ENCODE measurements at regions not wholly inside any gene's neighbourhood (a gene's known extent, or its start where the extent isn't known, plus 50 kb on each side); places are given as distances from the start of the nearest gene placed in this dataset.

DNA sequence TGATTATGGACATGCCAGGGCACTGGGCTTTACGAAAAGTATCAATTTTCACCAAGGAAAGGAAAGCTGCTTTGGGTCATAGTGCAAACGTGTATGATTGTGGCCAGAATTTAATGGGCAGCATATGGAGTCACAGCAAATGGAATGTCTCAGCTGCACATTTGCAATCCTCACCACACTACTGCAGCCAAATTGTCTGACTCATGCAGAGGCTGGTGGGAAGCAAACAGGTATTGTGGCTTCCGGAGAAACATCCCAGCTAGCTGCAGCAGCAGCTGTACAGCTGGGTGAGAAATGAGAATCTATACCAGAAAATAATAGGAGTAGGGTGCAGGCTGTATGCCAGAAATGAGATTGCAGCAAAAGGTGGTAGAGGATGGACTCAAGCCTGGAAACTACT lies 374.7 kb upstream of the VWC2 start:
- Histone ChIP-seq H3K4me3 (ENCODE audit: low read depth, low read length) (no peak overlapping the region), H3K4me1 (ENCODE audit: control insufficient read depth, insufficient read depth, low read length) (no peaks in the 10 kb centered on the region)
- POLR2A ChIA-PET = no interaction called here

DNA sequence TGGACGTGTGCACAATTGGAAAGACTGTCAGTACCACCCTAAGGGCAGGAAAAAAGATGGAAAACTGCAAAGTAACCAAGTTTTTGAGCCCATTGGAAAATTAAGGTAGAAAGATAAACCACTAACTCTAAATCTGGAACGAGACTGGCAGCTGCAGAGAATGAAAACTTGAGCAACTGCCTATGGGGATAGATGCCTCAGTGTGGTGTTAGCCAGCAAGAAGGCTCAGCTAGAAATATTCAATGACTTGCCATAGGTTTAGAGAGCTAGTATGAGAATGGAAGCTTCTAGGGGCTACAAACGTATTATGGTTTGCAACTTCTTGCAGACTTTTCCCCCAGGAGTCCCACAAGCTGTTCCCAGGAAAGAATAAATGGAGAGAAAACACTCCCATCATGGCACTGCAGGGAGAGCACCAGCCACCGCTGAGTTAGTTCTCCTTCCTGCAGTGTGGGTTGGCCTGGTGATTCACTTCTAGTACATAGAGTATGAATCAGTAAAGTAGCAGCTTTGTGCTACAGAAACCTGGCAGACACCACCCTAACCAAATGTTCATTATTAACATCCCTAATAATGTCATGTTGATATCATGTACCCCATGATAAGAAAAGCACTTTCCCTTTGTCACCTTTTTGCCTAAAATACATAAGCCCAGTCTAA lies 372.4 kb upstream of the VWC2 start:
- no peaks in the 10 kb centered on the region for H3K9me3 ChIP-seq (ENCODE audit: control insufficient read depth, insufficient read depth, low read depth, low read length)
- H3K36me3 ChIP-seq (ENCODE audit: control insufficient read depth in 2 of 2, insufficient read depth in 1 of 2, low read length in 2 of 2) = no peaks in the 10 kb centered on the region
- H3K4me3 ChIP-seq (ENCODE audit: low read depth, low read length) = no peak overlapping the region
- H3K4me1 ChIP-seq (ENCODE audit: control insufficient read depth, insufficient read depth, low read length) = no peaks in the 10 kb centered on the region
- ChIA-PET POLR2A (no interaction called here), CTCF (no interaction called here)
- H3K27ac ChIP-seq (ENCODE audit: extremely low read depth, low read depth, low read length) = no peak overlapping the region
- TF ChIP-seq REPIN1 (tag by site-specific recombination; IDR thresholded peaks at IDR 0.05; ENCODE audit: low read depth) (no peak), ZXDB (tag by site-specific recombination; IDR thresholded peaks at IDR 0.05) (no peak), ZNF423 (tag by site-specific recombination; IDR thresholded peaks at IDR 0.05) (no peak), ZNF843 (tag by site-specific recombination; IDR thresholded peaks at IDR 0.05) (no peak), ZNF266 (tag by site-specific recombination; IDR thresholded peaks at IDR 0.05; ENCODE audit: low read depth) (no peak), ZNF707 (tag by site-specific recombination; IDR thresholded peaks at IDR 0.05) (no peak), KLF10 (tag by site-specific recombination; IDR thresholded peaks at IDR 0.05) (no peak)
- TF ChIP-seq, protein P1, sequence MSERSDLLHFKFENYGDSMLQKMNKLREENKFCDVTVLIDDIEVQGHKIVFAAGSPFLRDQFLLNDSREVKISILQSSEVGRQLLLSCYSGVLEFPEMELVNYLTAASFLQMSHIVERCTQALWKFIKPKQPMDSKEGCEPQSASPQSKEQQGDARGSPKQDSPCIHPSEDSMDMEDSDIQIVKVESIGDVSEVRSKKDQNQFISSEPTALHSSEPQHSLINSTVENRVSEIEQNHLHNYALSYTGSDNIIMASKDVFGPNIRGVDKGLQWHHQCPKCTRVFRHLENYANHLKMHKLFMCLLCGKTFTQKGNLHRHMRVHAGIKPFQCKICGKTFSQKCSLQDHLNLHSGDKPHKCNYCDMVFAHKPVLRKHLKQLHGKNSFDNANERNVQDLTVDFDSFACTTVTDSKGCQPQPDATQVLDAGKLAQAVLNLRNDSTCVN (tag by site-specific recombination; optimal IDR thresholded peaks at IDR 0.05) = no peak
- TF ChIP-seq, protein P2, sequence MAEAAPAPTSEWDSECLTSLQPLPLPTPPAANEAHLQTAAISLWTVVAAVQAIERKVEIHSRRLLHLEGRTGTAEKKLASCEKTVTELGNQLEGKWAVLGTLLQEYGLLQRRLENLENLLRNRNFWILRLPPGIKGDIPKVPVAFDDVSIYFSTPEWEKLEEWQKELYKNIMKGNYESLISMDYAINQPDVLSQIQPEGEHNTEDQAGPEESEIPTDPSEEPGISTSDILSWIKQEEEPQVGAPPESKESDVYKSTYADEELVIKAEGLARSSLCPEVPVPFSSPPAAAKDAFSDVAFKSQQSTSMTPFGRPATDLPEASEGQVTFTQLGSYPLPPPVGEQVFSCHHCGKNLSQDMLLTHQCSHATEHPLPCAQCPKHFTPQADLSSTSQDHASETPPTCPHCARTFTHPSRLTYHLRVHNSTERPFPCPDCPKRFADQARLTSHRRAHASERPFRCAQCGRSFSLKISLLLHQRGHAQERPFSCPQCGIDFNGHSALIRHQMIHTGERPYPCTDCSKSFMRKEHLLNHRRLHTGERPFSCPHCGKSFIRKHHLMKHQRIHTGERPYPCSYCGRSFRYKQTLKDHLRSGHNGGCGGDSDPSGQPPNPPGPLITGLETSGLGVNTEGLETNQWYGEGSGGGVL (tag by site-specific recombination; IDR thresholded peaks at IDR 0.05) = no peak
- TF ChIP-seq, protein P3, sequence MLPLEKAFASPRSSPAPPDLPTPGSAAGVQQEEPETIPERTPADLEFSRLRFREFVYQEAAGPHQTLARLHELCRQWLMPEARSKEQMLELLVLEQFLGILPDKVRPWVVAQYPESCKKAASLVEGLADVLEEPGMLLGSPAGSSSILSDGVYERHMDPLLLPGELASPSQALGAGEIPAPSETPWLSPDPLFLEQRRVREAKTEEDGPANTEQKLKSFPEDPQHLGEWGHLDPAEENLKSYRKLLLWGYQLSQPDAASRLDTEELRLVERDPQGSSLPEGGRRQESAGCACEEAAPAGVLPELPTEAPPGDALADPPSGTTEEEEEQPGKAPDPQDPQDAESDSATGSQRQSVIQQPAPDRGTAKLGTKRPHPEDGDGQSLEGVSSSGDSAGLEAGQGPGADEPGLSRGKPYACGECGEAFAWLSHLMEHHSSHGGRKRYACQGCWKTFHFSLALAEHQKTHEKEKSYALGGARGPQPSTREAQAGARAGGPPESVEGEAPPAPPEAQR (tag by site-specific recombination; IDR thresholded peaks at IDR 0.05) = no peak

More for the DNA sequence above, 374.7 kb upstream of the VWC2 start:
- Histone ChIP-seq H3K36me3 (ENCODE audit: control insufficient read depth in 2 of 2, insufficient read depth in 1 of 2, low read length in 2 of 2) (no peaks in the 10 kb centered on the region), H3K9me3 (ENCODE audit: control insufficient read depth, insufficient read depth, low read depth, low read length) (no peaks in the 10 kb centered on the region), H3K27ac (ENCODE audit: extremely low read depth, low read depth, low read length) (no peak overlapping the region)
- no peak for TF ChIP-seq ZNF776 (tag by site-specific recombination; IDR thresholded peaks at IDR 0.05; ENCODE audit: borderline replicate concordance)
- TF ChIP-seq, protein P4, sequence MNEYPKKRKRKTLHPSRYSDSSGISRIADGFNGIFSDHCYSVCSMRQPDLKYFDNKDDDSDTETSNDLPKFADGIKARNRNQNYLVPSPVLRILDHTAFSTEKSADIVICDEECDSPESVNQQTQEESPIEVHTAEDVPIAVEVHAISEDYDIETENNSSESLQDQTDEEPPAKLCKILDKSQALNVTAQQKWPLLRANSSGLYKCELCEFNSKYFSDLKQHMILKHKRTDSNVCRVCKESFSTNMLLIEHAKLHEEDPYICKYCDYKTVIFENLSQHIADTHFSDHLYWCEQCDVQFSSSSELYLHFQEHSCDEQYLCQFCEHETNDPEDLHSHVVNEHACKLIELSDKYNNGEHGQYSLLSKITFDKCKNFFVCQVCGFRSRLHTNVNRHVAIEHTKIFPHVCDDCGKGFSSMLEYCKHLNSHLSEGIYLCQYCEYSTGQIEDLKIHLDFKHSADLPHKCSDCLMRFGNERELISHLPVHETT (tag by site-specific recombination; IDR thresholded peaks at IDR 0.05) = no peak
- no peak for TF ChIP-seq RBAK (tag by site-specific recombination; IDR thresholded peaks at IDR 0.05)
- no peak for TF ChIP-seq ZNF558 (tag by site-specific recombination; IDR thresholded peaks at IDR 0.05)
- TF ChIP-seq ZNF10 (tag by site-specific recombination; IDR thresholded peaks at IDR 0.05) = no peak
- TF ChIP-seq, protein P5, sequence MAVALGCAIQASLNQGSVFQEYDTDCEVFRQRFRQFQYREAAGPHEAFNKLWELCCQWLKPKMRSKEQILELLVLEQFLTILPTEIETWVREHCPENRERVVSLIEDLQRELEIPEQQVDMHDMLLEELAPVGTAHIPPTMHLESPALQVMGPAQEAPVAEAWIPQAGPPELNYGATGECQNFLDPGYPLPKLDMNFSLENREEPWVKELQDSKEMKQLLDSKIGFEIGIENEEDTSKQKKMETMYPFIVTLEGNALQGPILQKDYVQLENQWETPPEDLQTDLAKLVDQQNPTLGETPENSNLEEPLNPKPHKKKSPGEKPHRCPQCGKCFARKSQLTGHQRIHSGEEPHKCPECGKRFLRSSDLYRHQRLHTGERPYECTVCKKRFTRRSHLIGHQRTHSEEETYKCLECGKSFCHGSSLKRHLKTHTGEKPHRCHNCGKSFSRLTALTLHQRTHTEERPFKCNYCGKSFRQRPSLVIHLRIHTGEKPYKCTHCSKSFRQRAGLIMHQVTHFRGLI (tag by site-specific recombination; IDR thresholded peaks at IDR 0.05) = no peak
- no peak for TF ChIP-seq ZBTB7A (tag by site-specific recombination; IDR thresholded peaks at IDR 0.05; ENCODE audit: low read depth)
- TF ChIP-seq ZNF132 (tag by site-specific recombination; IDR thresholded peaks at IDR 0.05; ENCODE audit: borderline replicate concordance) = no peak
- TF ChIP-seq, protein P6, sequence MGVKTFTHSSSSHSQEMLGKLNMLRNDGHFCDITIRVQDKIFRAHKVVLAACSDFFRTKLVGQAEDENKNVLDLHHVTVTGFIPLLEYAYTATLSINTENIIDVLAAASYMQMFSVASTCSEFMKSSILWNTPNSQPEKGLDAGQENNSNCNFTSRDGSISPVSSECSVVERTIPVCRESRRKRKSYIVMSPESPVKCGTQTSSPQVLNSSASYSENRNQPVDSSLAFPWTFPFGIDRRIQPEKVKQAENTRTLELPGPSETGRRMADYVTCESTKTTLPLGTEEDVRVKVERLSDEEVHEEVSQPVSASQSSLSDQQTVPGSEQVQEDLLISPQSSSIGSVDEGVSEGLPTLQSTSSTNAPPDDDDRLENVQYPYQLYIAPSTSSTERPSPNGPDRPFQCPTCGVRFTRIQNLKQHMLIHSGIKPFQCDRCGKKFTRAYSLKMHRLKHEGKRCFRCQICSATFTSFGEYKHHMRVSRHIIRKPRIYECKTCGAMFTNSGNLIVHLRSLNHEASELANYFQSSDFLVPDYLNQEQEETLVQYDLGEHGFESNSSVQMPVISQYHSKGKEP (tag by site-specific recombination; IDR thresholded peaks at IDR 0.05) = no peak
- CTCF ChIA-PET = no interaction called here

All from HEK293 (cell line).